GM12873 (cell line): ENCODE measurements at regions not wholly inside any gene's neighbourhood (a gene's known extent, or its start where the extent isn't known, plus 50 kb on each side); places are given as distances from the start of the nearest gene placed in this dataset.

Experiments used
- CTCF ChIP-seq: IDR thresholded peaks from 2 replicates; pipeline ENCODE4 v1.5.1; 2012; ENCODE audit warnings: low read depth, mild to moderate bottlenecking, moderate library complexity, low read length, control low read depth; ENCODE audit not compliant: insufficient read depth; ENCODE audit errors: missing control alignments

GRCh38 chr13:80516818-80517348 lies 176.0 kb upstream of the SPRY2 start:
- no peak for TF ChIP-seq CTCF

- TF ChIP-seq CTCF = no peak
These were observed 174.4 kb upstream of the SPRY2 start for GRCh38 chr13:80515296-80515695.

GRCh38 chr13:80513196-80513595 lies 172.3 kb upstream of the SPRY2 start:
- no peak for TF ChIP-seq CTCF

- no peak for TF ChIP-seq CTCF
These were observed 169.8 kb upstream of the SPRY2 start for GRCh38 chr13:80510686-80511085.

GRCh38 chr13:80509264-80509663 lies 168.3 kb upstream of the SPRY2 start:
- TF ChIP-seq CTCF = no peak

GRCh38 chr13:80508031-80508430 lies 167.1 kb upstream of the SPRY2 start:
- TF ChIP-seq CTCF = no peak

- no peak for TF ChIP-seq CTCF
These were observed 163.5 kb upstream of the SPRY2 start for GRCh38 chr13:80504453-80504852.

GRCh38 chr13:80502359-80502758 lies 161.4 kb upstream of the SPRY2 start:
- no peak for TF ChIP-seq CTCF
